ENCODE measurements at regions not wholly inside any gene's neighbourhood (a gene's known extent, or its start where the extent isn't known, plus 50 kb on each side); places are given as distances from the start of the nearest gene placed in this dataset.

- no peak for DNase-seq
Measured at GRCh38 chr5:12277504-12278192, 373.4 kb upstream of the CTNND2 start.

- DNase-seq, result no peak
Measured at GRCh38 chr5:12274236-12274635, 370.0 kb upstream of the CTNND2 start.

- no peak for DNase-seq
Measured at GRCh38 chr5:12272389-12272788, 368.1 kb upstream of the CTNND2 start.

DNA sequence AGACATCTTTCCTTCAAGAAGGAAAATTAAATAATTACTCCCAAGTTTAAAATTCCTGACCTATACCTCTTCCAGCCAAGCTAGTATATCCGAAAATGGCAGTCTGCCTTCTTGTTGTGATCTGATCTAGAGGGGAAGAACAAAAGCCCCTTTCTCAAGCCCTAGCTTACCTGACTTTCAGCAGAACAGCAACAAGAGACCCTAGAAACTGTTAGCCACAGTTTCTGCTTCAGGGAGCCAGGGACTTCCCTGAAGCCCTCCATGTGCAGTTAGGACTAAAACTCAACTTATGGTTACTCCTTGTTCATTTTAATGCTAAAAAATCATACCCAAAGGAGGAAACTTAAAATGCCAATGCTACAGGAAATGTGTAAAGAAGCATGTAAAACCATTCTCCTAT is 366.7 kb upstream of the CTNND2 start:
- DNase-seq, result no peak

DNA sequence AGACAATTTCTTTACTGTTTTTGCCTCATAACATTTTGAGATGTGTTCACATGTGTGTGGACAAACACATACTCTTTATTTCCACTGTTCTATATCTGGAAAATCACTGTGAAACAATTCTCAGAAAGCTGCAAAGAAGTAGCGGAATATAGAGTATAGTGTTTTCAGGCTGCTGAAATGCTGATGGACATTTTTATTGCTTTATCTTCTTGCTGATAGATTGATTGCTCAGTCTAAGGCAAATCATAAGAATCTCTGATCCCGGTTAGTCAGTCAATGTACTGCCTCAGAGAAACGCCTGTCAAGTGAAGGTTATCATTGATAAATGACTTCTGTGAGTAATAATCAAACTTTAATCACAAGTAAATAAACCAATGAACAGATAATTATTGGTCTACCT is 364.9 kb upstream of the CTNND2 start:
- DNase-seq, result no peak

GRCh38 chr5:12258549-12258948 is 354.3 kb upstream of the CTNND2 start:
- no peak for DNase-seq

DNA sequence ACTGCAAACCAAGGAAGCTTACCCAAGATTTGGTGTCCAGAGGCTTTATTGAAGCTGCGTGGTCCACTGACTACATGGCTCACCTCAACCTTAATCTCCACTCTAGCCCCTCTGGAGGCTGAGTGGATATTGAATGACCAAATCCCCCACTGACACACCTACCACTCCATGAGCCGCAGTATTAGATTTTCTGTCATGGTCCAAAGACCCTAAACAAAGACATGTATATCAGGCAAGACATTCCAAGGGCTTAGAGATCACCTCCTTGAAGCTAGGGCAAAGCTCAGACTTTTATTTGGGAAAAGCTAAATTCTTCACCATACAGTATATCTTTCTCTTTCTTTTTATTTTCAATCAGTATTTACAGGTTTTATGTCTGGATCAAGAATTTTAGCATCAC is 346.2 kb upstream of the CTNND2 start:
- no peak for DNase-seq

GRCh38 chr5:12248831-12249230 is 344.6 kb upstream of the CTNND2 start:
- DNase-seq, result no peak

DNA sequence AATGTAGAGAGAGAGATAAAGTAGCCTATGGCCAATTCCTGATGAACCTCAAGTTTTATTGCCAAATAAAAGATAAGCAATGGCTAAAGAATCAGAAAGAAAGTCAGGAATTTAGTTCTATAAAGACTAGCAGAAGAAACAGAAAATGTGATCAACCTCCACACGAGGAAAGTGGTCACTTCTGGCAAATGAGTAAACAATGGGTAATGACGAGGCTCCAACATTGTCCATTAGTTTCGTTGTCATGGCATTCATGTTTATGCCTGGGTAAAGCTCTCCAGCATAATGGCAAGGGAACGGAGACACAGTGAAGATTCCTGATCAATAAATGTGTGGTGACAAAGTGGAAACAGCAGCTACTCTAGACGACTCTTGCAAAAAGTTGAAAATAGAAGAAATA is 341.8 kb upstream of the CTNND2 start:
- DNase-seq, result no peak

DNA sequence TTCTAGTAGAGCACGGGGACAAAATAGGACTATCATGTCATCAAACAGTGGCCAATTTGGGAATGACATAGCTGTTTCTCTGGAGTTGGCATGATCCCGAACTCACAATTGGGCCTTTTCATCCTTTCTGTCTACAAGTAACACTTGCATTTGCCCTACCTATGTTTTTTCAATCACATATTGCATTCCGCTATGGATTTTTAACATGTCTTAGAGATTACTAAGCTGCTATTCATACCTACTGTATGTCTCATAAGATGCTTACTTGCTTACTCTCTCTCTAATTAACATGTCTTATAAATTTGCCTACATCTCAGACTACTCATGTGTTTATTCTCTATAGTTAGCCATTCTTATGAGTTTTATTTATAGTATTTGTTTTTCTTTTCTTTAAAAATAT is 341.2 kb upstream of the CTNND2 start:
- DNase-seq, result no peak

DNA sequence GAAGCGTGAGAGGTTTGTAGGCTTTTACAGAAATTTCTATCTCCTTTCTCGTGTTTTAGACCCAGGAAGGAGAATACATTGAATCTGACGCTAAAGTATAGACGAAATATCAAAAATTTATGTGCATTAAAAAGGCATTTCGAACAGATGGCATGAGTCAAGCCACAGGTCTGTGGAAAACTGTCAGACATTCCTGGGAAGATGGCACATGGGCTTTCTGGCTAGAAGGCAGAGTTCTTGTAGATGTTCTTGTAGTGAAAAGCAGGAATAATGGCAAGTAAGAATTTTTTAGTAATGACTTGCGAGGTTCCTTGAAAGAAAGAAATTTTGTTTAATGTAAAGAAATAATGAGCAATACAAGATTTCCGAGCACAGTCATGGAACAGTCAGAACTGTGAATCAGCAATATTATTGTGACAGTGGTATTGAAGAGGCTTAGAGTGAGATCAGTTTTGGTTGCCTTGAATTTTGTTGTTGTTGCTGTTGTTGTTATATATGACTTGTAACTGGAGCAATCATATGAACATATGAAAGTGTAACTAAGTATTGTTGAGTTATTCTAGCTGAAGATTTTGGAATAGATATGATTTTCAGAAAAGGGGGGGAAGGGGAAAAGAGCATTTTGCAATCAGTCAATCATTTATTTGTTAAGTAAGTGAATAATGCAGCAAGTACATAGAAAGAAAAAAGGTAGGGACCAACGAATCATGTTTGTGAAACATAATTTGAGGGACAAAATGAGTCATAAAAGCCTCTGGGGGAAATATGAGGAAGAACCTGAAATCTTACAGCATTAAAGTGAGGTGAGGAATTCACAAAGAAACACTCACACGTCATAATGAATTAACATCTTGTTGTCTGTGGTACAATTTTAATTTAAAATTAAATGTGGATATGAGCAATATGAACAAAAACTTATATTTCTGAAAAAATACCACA is 339.0 kb upstream of the CTNND2 start:
- DNase-seq, result no peak

- no peak for DNase-seq
Measured at GRCh38 chr5:12237837-12238575, 333.8 kb upstream of the CTNND2 start.

- no peak for DNase-seq
Measured at GRCh38 chr5:12230659-12231058, 326.4 kb upstream of the CTNND2 start.

GRCh38 chr5:12217039-12217438 is 312.8 kb upstream of the CTNND2 start:
- no peak for DNase-seq

DNA sequence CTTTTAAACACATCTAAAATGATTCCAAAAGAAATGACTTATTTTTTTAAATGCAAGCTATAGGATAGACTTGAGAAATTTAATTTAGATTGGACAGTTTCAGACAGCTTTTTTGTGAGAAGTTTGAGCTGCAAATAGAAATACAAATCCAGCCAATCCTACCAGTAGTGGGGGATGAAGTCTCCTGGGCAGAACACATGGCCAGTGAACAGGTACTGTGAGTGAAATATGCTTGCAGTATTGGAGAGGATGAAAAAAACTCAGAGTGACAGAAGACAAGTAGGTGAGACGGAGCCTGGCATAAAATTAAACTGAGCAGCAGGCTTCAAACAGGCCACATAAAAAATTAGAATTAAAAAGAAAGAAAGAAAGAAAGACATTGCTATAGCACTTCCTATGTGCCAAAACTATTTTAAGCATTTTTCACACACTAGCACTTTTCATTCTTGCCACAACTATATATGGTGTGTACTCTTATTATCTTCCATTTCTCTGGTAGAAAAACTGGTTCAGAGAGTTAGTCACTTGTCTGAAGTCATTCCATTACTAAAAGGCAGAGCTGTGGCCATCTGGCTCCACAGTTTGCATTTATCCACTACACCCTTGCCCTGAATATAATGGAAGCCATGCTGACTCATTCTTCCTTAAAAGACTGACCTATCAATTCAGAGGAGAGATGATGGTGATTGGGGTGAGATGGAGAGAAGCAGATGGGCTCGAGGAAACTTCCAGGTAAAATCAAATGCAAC is 310.2 kb upstream of the CTNND2 start:
- DNase-seq, result peak in 8 of 58 donors; percentile 0 to 49 (median 5)

DNA sequence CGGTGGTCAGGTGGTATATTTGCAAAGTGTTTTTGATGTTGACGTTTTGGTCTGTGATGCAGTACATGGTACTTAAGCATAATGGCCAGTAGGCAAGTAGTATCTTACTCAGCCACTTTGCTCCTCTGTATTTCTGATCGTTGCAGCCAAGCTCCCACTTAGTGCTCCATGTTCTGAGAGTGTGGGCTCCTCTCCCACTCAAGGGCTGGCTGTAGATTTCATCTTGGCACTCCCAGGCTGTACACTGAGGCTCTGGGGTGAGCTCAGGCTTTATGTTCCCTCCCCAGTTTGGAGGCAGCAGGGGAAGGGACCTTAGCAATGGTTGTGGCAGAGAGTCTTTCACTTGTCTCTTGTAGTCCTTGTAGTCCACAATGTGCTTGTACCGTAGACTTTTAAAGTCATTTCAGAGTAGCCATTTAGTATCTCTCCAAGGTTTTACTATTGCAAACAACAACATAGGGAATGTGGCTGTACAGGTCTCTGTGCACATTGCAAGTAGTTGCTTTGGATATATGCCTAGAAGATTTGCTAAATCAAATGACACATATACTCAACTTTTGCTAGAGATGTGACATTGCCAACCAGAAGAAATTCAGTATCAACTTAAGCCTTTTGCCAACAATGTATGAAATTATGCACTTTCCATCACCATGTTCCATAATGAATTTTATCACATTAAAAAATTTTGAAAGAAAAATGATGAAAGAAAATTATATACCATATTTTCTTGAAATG is 304.3 kb upstream of the CTNND2 start:
- DNase-seq, result peak in 2 of 58 donors; percentile 1 to 8

GRCh38 chr5:12204761-12205160 is 300.5 kb upstream of the CTNND2 start:
- no peak for DNase-seq

- DNase-seq, result peak in 1 of 58 donors; percentile 25
Measured at GRCh38 chr5:12193536-12193935, 289.3 kb upstream of the CTNND2 start.

DNA sequence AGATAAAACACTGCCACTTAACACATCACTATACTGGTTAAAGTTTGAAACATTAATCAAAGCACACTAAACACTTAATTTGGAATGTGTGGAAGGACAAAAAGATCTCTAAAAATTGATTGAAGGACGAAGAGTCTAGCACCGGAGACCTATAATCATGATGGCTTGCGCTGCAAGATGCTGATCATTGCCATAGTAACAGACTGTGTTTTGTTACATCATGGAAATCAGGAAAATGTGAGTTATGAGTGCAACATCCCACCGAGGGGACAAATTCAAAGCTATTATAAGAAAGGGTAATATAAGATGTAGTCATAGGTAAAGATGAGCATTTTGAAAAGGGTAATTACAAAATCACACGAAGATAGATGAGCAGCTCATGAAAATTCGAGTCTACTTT is 278.8 kb upstream of the CTNND2 start:
- DNase-seq, result no peak

GRCh38 chr5:12177851-12178250 is 273.6 kb upstream of the CTNND2 start:
- DNase-seq, result no peak

GRCh38 chr5:12177225-12177624 is 273.0 kb upstream of the CTNND2 start:
- no peak for DNase-seq

Measured in anterior cingulate cortex (tissue), 58 donors.